ENCODE measurements at regions not wholly inside any gene's neighbourhood (a gene's known extent, or its start where the extent isn't known, plus 50 kb on each side); places are given as distances from the start of the nearest gene placed in this dataset.

DNA sequence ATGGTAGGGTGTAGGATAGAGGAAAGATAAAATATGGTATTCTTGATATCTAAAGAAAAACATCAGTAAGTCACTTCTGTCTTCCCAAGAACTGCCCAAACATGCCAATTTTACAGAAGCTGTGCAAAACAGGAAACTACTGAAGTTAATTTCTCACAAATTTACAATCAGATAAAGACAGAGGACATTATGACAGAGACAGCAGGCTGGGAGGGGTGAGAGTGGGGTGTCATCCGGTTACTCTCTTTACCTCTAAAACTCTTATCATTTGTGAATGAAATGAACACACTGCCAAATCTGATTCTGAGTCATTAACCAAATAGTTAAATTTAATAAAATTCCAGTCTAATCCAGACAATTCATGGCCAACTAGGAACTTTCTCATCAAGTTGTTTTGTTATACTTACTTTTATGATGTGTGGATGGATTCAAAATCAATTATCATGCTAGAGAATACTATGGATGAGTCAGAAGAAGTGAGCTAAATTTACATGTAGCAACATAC lies 323.2 kb upstream of the MEX3C start:
- Histone ChIP-seq H3K4me1 (no peaks in the 10 kb centered on the region), H3K9me3 (no peaks in the 10 kb centered on the region), H3K27ac (replicated peaks in 1 of 4) (no peak overlapping the region), H3K36me3 (no peaks in the 10 kb centered on the region), H3K4me3 (no peak overlapping the region), H3K27me3 (no peaks in the 10 kb centered on the region)
- intact Hi-C loops (cut with DNase I): no loop called here
- no peak for DNase-seq (ENCODE audit: extremely low spot score)
- TF ChIP-seq, protein P1, sequence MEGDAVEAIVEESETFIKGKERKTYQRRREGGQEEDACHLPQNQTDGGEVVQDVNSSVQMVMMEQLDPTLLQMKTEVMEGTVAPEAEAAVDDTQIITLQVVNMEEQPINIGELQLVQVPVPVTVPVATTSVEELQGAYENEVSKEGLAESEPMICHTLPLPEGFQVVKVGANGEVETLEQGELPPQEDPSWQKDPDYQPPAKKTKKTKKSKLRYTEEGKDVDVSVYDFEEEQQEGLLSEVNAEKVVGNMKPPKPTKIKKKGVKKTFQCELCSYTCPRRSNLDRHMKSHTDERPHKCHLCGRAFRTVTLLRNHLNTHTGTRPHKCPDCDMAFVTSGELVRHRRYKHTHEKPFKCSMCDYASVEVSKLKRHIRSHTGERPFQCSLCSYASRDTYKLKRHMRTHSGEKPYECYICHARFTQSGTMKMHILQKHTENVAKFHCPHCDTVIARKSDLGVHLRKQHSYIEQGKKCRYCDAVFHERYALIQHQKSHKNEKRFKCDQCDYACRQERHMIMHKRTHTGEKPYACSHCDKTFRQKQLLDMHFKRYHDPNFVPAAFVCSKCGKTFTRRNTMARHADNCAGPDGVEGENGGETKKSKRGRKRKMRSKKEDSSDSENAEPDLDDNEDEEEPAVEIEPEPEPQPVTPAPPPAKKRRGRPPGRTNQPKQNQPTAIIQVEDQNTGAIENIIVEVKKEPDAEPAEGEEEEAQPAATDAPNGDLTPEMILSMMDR (IDR thresholded peaks at IDR 0.05): no peak
- TF ChIP-seq EP300 (IDR thresholded peaks at IDR 0.05) (no peak), POLR2AphosphoS5 (IDR thresholded peaks at IDR 0.05) (no peak), POLR2A (IDR thresholded peaks at IDR 0.05; ENCODE audit: low read depth) (no peak)
- WGBS: 74% methylated on average over 1 of the region's 1 CpG

DNA sequence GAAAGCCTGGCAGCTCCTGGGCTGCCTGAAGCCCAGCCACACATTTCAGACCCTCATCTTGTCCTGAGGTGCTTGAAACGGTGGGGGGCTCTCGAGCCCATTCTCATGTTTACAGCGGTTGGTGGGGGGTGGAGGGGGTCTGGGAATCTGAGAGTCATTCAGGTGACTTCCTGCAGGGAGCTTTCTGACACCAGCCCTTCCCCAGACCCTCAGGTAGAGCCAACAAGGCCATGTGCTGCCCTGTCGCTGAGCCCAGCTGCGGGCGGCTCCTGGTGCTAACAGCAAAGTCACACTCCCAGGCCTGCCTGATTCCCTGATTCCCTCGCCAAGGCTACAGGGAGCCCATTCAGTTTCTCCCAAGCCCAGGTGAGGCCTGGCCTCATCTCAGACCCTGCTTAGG lies 324.9 kb upstream of the MEX3C start:
- 55% methylated on average over 6 of the region's 7 CpGs for WGBS
- no peaks in the 10 kb centered on the region for H3K36me3 ChIP-seq
- H3K27me3 ChIP-seq: no peaks in the 10 kb centered on the region
- no peak overlapping the region for H3K4me3 ChIP-seq
- intact Hi-C loops (cut with DNase I): no loop called here
- no peaks in the 10 kb centered on the region for H3K4me1 ChIP-seq
- DNase-seq (ENCODE audit: extremely low spot score): peak; percentile 91
- TF ChIP-seq, protein P1 (IDR thresholded peaks at IDR 0.05): no peak
- TF ChIP-seq EP300 (IDR thresholded peaks at IDR 0.05): no peak
- TF ChIP-seq POLR2AphosphoS5 (IDR thresholded peaks at IDR 0.05): no peak
- TF ChIP-seq POLR2A (IDR thresholded peaks at IDR 0.05; ENCODE audit: low read depth): no peak
- H3K27ac ChIP-seq (replicated peaks in 1 of 4): no peak overlapping the region
- no peaks in the 10 kb centered on the region for H3K9me3 ChIP-seq

DNA sequence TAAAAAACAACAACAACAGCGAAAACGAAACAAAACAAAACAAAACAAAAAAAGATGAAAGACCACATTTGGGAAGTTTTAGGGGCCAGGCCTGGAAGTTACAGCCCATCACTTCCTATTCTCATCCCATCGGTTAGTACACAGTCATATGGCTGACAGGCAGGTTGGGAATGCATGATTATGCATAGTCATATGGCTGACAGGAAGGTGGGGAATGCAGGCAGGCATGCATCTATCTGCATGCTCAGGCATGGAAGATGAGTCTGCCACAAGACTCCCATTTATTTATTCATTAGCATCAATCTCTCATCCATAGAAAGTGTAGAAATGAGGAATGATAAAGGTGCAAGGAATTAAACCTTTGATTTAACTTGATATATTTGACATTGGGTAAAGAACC lies 325.3 kb upstream of the MEX3C start:
- DNase-seq (ENCODE audit: extremely low spot score): no peak
- H3K4me3 ChIP-seq: no peak overlapping the region
- H3K9me3 ChIP-seq: no peaks in the 10 kb centered on the region
- no peaks in the 10 kb centered on the region for H3K27me3 ChIP-seq
- H3K36me3 ChIP-seq: no peaks in the 10 kb centered on the region
- WGBS: 76% methylated on average over 3 of the region's 3 CpGs
- H3K4me1 ChIP-seq: no peaks in the 10 kb centered on the region
- H3K27ac ChIP-seq (replicated peaks in 1 of 4): no peak overlapping the region
- intact Hi-C loops (cut with DNase I): no loop called here
- no peak for TF ChIP-seq EP300 (IDR thresholded peaks at IDR 0.05)
- no peak for TF ChIP-seq POLR2AphosphoS5 (IDR thresholded peaks at IDR 0.05)
- TF ChIP-seq, protein P1 (IDR thresholded peaks at IDR 0.05): no peak
- no peak for TF ChIP-seq POLR2A (IDR thresholded peaks at IDR 0.05; ENCODE audit: low read depth)

DNA sequence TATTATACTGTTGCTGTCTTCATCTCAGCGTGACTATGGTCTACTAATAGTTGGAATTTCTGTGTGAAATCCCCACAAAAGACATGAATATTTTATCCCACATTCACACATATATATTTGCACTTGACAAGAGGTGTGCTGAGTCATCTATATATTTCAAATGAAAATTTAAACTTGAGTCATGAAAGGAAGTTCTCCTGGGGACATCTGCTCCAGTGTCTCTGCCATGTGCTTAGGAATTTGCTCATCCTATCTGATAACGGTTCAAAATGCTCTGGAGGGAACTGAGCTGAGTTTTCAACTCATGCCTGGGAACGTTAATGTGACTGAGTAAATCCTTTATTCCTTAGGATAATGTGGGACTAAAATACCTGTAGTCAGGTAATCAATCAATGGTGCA lies 326.2 kb upstream of the MEX3C start:
- H3K4me1 ChIP-seq: no peaks in the 10 kb centered on the region
- no peaks in the 10 kb centered on the region for H3K27me3 ChIP-seq
- DNase-seq (ENCODE audit: extremely low spot score): no peak
- 78% methylated on average over 3 of the region's 3 CpGs for WGBS
- H3K9me3 ChIP-seq: no peaks in the 10 kb centered on the region
- intact Hi-C loops (cut with DNase I): no loop called here
- no peak overlapping the region for H3K4me3 ChIP-seq
- no peak overlapping the region for H3K27ac ChIP-seq (replicated peaks in 1 of 4)
- H3K36me3 ChIP-seq: no peaks in the 10 kb centered on the region
- TF ChIP-seq, protein P1 (IDR thresholded peaks at IDR 0.05): no peak
- no peak for TF ChIP-seq EP300 (IDR thresholded peaks at IDR 0.05)
- no peak for TF ChIP-seq POLR2AphosphoS5 (IDR thresholded peaks at IDR 0.05)
- TF ChIP-seq POLR2A (IDR thresholded peaks at IDR 0.05; ENCODE audit: low read depth): no peak

Measured in esophagus muscularis mucosa (tissue), 4 donors.